Right lobe of liver (tissue), 6 donors: ENCODE measurements at regions not wholly inside any gene's neighbourhood (a gene's known extent, or its start where the extent isn't known, plus 50 kb on each side); places are given as distances from the start of the nearest gene placed in this dataset.

Experiments used
- ATAC-seq, 4 donors: fragments of 200-7000 bp; cut with Tn5 transposase; one replicate each; pipeline ENCODE4 v1.9.1; 2020; ENCODE audit warnings: mild to moderate bottlenecking in 4 of 4, moderate library complexity in 4 of 4
- DNase-seq, 3 donors: peaks; one replicate each; pipeline ENCODE4 v3.0.0-alpha.2; 2020
- H3K27ac ChIP-seq, 3 donors: fragments of 200-600 bp; one replicate each; pipeline ENCODE4 v1.8.0; 2022
- H3K27me3 ChIP-seq, 2 donors: fragments of 200-600 bp; one replicate each; pipeline ENCODE4 v1.8.0; 2022
- H3K36me3 ChIP-seq, 4 donors: fragments of 200-600 bp; sonication (generic) in 1 of 4; one replicate each; pipeline versions ENCODE4 v1.5.1 to v1.8.0; 2017 to 2022; ENCODE audit warnings: control low read depth in 1 of 4
- H3K4me1 ChIP-seq, 4 donors: fragments of 200-600 bp; sonication (generic) in 1 of 4; one replicate each; pipeline versions ENCODE4 v1.5.1 to v1.8.0; 2017 to 2022; ENCODE audit warnings: control low read depth in 1 of 4
- H3K4me3 ChIP-seq, 3 donors: fragments of 200-600 bp; one replicate each; pipeline ENCODE4 v1.8.0; 2022
- H3K9me3 ChIP-seq, 4 donors: fragments of 200-600 bp; sonication (generic) in 1 of 4; one replicate each; pipeline versions ENCODE4 v1.5.1 to v1.8.0; 2017 to 2022; ENCODE audit warnings: control low read depth in 1 of 4
- CTCF ChIP-seq, 4 donors: fragments of 200-600 bp in 3 of 4; fragments of 450-650 bp in 1 of 4; IDR thresholded peaks; one replicate each; pipeline versions ENCODE4 v1.5.1 to v1.8.0; 2016 to 2022; ENCODE audit warnings: antibody characterized with exemption in 4 of 4, mild to moderate bottlenecking in 2 of 4
- POLR2A ChIP-seq: fragments of 450-650 bp; IDR thresholded peaks from one replicate; pipeline ENCODE4 v1.6.1; 2017; ENCODE audit warnings: antibody characterized with exemption, mild to moderate bottlenecking
- WGBS: methylation state at CpG from one replicate; pipeline ENCODE4 v1.1.6; 2018; ENCODE audit warnings: low coverage, low lambda C conversion rate; ENCODE audit not compliant: insufficient coverage; ENCODE audit errors: missing lambda C conversion rate; 5-methylcytosine and 5-hydroxymethylcytosine counted together
- intact Hi-C, 2 donors: fragments of 100-400 bp; cut with DNase I; formaldehyde crosslinking; loops; one replicate each; pipeline versions ENCODE4 v1.11.2 to v1.14.1; 2022
- donor health status: DM: no; HTN: yes; CAD: no.
- donor health status: DM: no; HTN: no; CAD: no.
- donor health status: DM: no; HTN: no; CAD: no.
- donor health status: DM: no; HTN: yes; CAD: no.
- donor health status: DM: no; HTN: yes; CAD: no.

GRCh38 chr10:81082621-81083376 is 545.1 kb downstream of the SH2D4B start:
- no peak for ATAC-seq
- 40% methylated on average over 1 of the region's 5 CpGs for WGBS
- intact Hi-C loops: no loop called here

GRCh38 chr10:81093056-81093455 is 555.4 kb downstream of the SH2D4B start:
- TF ChIP-seq POLR2A (no peak), CTCF (IDR thresholded peaks at IDR 0.05) (no peak)
- ATAC-seq: no peak
- no peaks in the 10 kb centered on the region for H3K27me3 ChIP-seq
- H3K36me3 ChIP-seq: no peaks in the 10 kb centered on the region
- DNase-seq: no peak
- H3K4me3 ChIP-seq: no peak overlapping the region
- no peaks in the 10 kb centered on the region for H3K4me1 ChIP-seq
- intact Hi-C loops: no loop called here
- H3K9me3 ChIP-seq: no peaks in the 10 kb centered on the region
- WGBS: 57% methylated on average over 1 of the region's 6 CpGs
- no peak overlapping the region for H3K27ac ChIP-seq

More at GRCh38 chr10:81082621-81083376, 545.1 kb downstream of the SH2D4B start:
- TF ChIP-seq CTCF (IDR thresholded peaks at IDR 0.05) (no peak), POLR2A (no peak)
- H3K4me3 ChIP-seq: no peak overlapping the region
- no peak overlapping the region for H3K27ac ChIP-seq
- no peaks in the 10 kb centered on the region for H3K27me3 ChIP-seq
- no peaks in the 10 kb centered on the region for H3K4me1 ChIP-seq
- DNase-seq: no peak
- H3K36me3 ChIP-seq: no peaks in the 10 kb centered on the region
- H3K9me3 ChIP-seq: no peaks in the 10 kb centered on the region

- Histone ChIP-seq H3K27ac (no peak overlapping the region), H3K27me3 (no peaks in the 10 kb centered on the region), H3K4me3 (no peak overlapping the region), H3K4me1 (no peaks in the 10 kb centered on the region), H3K36me3 (no peaks in the 10 kb centered on the region), H3K9me3 (no peaks in the 10 kb centered on the region)
- TF ChIP-seq CTCF (IDR thresholded peaks at IDR 0.05) (no peak), POLR2A (no peak)
- intact Hi-C loops: no loop called here
- DNase-seq (no peak), ATAC-seq (no peak)
- WGBS: 77% methylated on average over 2 of the region's 2 CpGs
Measured at GRCh38 chr10:81095238-81095637, 557.5 kb downstream of the SH2D4B start.

GRCh38 chr10:81096558-81096957 is 558.9 kb downstream of the SH2D4B start:
- DNase-seq (no peak), ATAC-seq (no peak)
- intact Hi-C loops: no loop called here
- H3K27me3 ChIP-seq: no peaks in the 10 kb centered on the region
- H3K27ac ChIP-seq: no peak overlapping the region
- no peak for TF ChIP-seq POLR2A
- TF ChIP-seq CTCF (IDR thresholded peaks at IDR 0.05): no peak
- no peaks in the 10 kb centered on the region for H3K9me3 ChIP-seq
- H3K36me3 ChIP-seq: no peaks in the 10 kb centered on the region
- H3K4me1 ChIP-seq: no peaks in the 10 kb centered on the region
- 23% methylated on average over 1 of the region's 1 CpG for WGBS
- H3K4me3 ChIP-seq: no peak overlapping the region
